Endodermal cell (in vitro differentiated cells): ENCODE measurements at regions not wholly inside any gene's neighbourhood (a gene's known extent, or its start where the extent isn't known, plus 50 kb on each side); places are given as distances from the start of the nearest gene placed in this dataset.
"Not testable (repeated sequence)": the region's sequence is repeated elsewhere in the genome, so short reads cannot be mapped to it uniquely, and the experiment has no call there.

Experiments
- DNase-seq: peaks from one replicate; pipeline ENCODE4 v3.0.0-alpha.2; 2017
- H3K27ac ChIP-seq: 2 replicates; pipeline ENCODE4 v1.5.1; 2013; ENCODE audit warnings: mild to moderate bottlenecking, low read depth, low read length, moderate library complexity
- H3K27me3 ChIP-seq: 2 replicates; pipeline ENCODE4 v1.6.1; 2013; ENCODE audit warnings: mild to moderate bottlenecking, low read length, moderate library complexity; ENCODE audit not compliant: insufficient read depth, control insufficient read depth, poor library complexity, severe bottlenecking
- H3K36me3 ChIP-seq: 2 replicates; pipeline ENCODE4 v1.7.0; 2013; ENCODE audit warnings: mild to moderate bottlenecking, low read length, moderate library complexity; ENCODE audit not compliant: control insufficient read depth, insufficient read depth
- H3K4me1 ChIP-seq: one replicate; pipeline ENCODE4 v1.7.0; 2013; ENCODE audit warnings: low read length; ENCODE audit not compliant: control insufficient read depth, insufficient read depth
- H3K4me3 ChIP-seq: 2 replicates; pipeline ENCODE4 v1.5.1; 2013; ENCODE audit warnings: mild to moderate bottlenecking, low read length, moderate library complexity
- H3K9ac ChIP-seq: 2 replicates; pipeline ENCODE4 v1.6.1; 2013; ENCODE audit warnings: mild to moderate bottlenecking, low read length, moderate library complexity; ENCODE audit not compliant: poor library complexity, severe bottlenecking; ENCODE audit errors: extremely low read depth
- H3K9me3 ChIP-seq: 2 replicates; pipeline ENCODE4 v1.6.1; 2013; ENCODE audit warnings: mild to moderate bottlenecking, low read length, moderate library complexity; ENCODE audit not compliant: control insufficient read depth
- H3K27ac Mint-ChIP-seq: 2 replicates; pipeline ENCODE4 v1.8.0; 2020; ENCODE audit warnings: mixed read lengths
- H3K27me3 Mint-ChIP-seq: 2 replicates; pipeline ENCODE4 v1.8.0; 2021; ENCODE audit warnings: mild to moderate bottlenecking, mixed read lengths; ENCODE audit not compliant: insufficient read depth
- H3K36me3 Mint-ChIP-seq: 2 replicates; pipeline ENCODE4 v1.8.0; 2020; ENCODE audit warnings: low read depth, mixed read lengths
- H3K4me1 Mint-ChIP-seq: 2 replicates; pipeline ENCODE4 v1.8.0; 2020; ENCODE audit warnings: mixed read lengths
- H3K4me3 Mint-ChIP-seq: 2 replicates; pipeline ENCODE4 v1.8.0; 2020; ENCODE audit warnings: mild to moderate bottlenecking, moderate library complexity, mixed read lengths
- H3K9me3 Mint-ChIP-seq: 2 replicates; pipeline ENCODE4 v1.8.0; 2020; ENCODE audit warnings: mild to moderate bottlenecking, mixed read lengths
- whole genome bisulfite sequencing, 2 experiments: methylation state at CpG; one replicate each; pipeline versions ENCODE4 v1.1.5 to v1.1.7; 2013; ENCODE audit warnings: missing lambda C conversion rate in 2 of 2, mixed read lengths in 1 of 2; ENCODE audit not compliant: insufficient coverage in 1 of 2, insufficient read length in 1 of 2; 5-methylcytosine and 5-hydroxymethylcytosine counted together
- TF ChIP-seq, protein P1 (sequence below): fragments of 200-600 bp; sonication (generic); conservative IDR thresholded peaks from 2 replicates; pipeline ENCODE4 v1.5.0; 2021; ENCODE audit warnings: antibody characterized with exemption, mild to moderate bottlenecking

GRCh38 chrX:76774912-76775311 is 347.4 kb downstream of the MAGEE1 start:
- not testable (repeated sequence) for H3K27ac ChIP-seq, H3K4me1 Mint-ChIP-seq, H3K9me3 ChIP-seq, H3K27ac Mint-ChIP-seq, H3K36me3 ChIP-seq, H3K9ac ChIP-seq, H3K27me3 ChIP-seq, H3K4me3 ChIP-seq, H3K36me3 Mint-ChIP-seq, DNase-seq, H3K27me3 Mint-ChIP-seq, H3K4me3 Mint-ChIP-seq, H3K4me1 ChIP-seq
- H3K9me3 Mint-ChIP-seq, result peaks cover 76% of the 10 kb centered on the region
- WGBS, 2 experiments, result 71% methylated on average over 3 of the region's 3 CpGs; no CpG with 5 or more reads in 1 of the 2 experiments

GRCh38 chrX:76796311-76796710 is 368.8 kb downstream of the MAGEE1 start:
- H3K9me3 Mint-ChIP-seq, result peaks cover 71% of the 10 kb centered on the region

DNA sequence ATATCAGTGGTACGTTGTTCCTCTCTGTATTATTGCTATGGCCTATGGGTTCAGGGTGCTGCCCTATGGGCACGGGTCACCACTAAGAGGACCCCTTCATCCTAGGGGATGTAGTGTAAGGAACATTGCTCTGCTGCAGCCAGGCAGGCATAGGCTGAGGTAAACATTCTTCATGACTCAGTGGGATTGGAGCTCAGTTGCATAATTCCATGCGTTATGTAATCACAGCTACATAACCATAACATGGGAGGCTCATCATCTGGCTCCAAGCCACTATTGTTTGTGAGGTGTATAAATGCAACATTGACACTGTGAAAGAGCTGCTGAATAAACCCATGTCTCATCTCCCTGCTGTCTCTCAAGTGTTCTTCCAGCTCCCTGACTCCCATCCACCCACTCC is 375.2 kb downstream of the MAGEE1 start:
- Mint-ChIP-seq H3K9me3 (peaks cover 59% of the 10 kb centered on the region), H3K27me3 (no peaks in the 10 kb centered on the region)
- TF ChIP-seq, protein P1, sequence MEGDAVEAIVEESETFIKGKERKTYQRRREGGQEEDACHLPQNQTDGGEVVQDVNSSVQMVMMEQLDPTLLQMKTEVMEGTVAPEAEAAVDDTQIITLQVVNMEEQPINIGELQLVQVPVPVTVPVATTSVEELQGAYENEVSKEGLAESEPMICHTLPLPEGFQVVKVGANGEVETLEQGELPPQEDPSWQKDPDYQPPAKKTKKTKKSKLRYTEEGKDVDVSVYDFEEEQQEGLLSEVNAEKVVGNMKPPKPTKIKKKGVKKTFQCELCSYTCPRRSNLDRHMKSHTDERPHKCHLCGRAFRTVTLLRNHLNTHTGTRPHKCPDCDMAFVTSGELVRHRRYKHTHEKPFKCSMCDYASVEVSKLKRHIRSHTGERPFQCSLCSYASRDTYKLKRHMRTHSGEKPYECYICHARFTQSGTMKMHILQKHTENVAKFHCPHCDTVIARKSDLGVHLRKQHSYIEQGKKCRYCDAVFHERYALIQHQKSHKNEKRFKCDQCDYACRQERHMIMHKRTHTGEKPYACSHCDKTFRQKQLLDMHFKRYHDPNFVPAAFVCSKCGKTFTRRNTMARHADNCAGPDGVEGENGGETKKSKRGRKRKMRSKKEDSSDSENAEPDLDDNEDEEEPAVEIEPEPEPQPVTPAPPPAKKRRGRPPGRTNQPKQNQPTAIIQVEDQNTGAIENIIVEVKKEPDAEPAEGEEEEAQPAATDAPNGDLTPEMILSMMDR, result no peak

More at GRCh38 chrX:76796311-76796710, 368.8 kb downstream of the MAGEE1 start:
- Histone ChIP-seq H3K27me3 (no peaks in the 10 kb centered on the region), H3K4me3 (no peak overlapping the region), H3K9ac (no peak overlapping the region), H3K4me1 (no peaks in the 10 kb centered on the region), H3K36me3 (no peaks in the 10 kb centered on the region), H3K27ac (no peak overlapping the region), H3K9me3 (no peaks in the 10 kb centered on the region)
- Mint-ChIP-seq H3K4me3 (no peak overlapping the region), H3K27ac (no peak overlapping the region), H3K27me3 (no peaks in the 10 kb centered on the region), H3K4me1 (no peaks in the 10 kb centered on the region), H3K36me3 (no peaks in the 10 kb centered on the region)
- no peak for DNase-seq
- 85% methylated on average over 2 of the region's 2 CpGs; no CpG with 5 or more reads in 1 of the 2 experiments for WGBS, 2 experiments
- TF ChIP-seq, protein P1, result no peak

GRCh38 chrX:76815754-76816153 is 388.2 kb downstream of the MAGEE1 start:
- Histone ChIP-seq H3K9ac (no peak overlapping the region), H3K9me3 (no peaks in the 10 kb centered on the region), H3K4me3 (no peak overlapping the region), H3K27me3 (no peaks in the 10 kb centered on the region), H3K4me1 (no peaks in the 10 kb centered on the region), H3K27ac (no peak overlapping the region), H3K36me3 (no peaks in the 10 kb centered on the region)
- Mint-ChIP-seq H3K27ac (no peak overlapping the region), H3K4me3 (no peak overlapping the region), H3K27me3 (no peaks in the 10 kb centered on the region), H3K4me1 (no peaks in the 10 kb centered on the region), H3K36me3 (no peaks in the 10 kb centered on the region), H3K9me3 (peaks cover 31% of the 10 kb centered on the region)
- DNase-seq, result no peak
- TF ChIP-seq, protein P1, result no peak
- 83% methylated on average over 1 of the region's 3 CpGs; no CpG with 5 or more reads in 1 of the 2 experiments for WGBS, 2 experiments

More for the DNA sequence above, 375.2 kb downstream of the MAGEE1 start:
- Histone ChIP-seq H3K4me1 (no peaks in the 10 kb centered on the region), H3K9me3 (no peaks in the 10 kb centered on the region), H3K9ac (no peak overlapping the region), H3K4me3 (no peak overlapping the region), H3K36me3 (no peaks in the 10 kb centered on the region), H3K27me3 (no peaks in the 10 kb centered on the region), H3K27ac (no peak overlapping the region)
- WGBS, 2 experiments, result 94% methylated on average over 3 of the region's 3 CpGs; no CpG with 5 or more reads in 1 of the 2 experiments
- H3K4me1 Mint-ChIP-seq, result no peaks in the 10 kb centered on the region
- H3K27ac Mint-ChIP-seq, result no peak overlapping the region
- no peaks in the 10 kb centered on the region for H3K36me3 Mint-ChIP-seq
- no peak overlapping the region for H3K4me3 Mint-ChIP-seq
- no peak for DNase-seq

DNA sequence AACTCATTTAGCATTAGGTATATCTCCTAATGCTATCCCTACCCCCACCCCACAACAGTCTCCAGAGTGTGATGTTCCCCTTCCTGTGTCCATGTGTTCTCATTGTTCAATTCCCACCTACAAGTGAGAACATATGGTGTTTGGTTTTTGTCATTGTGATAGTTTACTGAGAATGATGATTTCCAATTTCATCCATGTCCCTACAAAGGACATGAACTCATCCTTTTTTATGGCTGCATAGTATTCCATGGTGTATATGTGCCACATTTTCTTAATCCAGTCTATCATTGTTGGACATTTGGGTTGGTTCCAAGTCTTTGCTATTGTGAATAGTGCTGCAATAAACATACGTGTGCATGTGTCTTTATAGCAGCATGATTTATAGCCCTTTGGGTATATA is 389.8 kb downstream of the MAGEE1 start:
- H3K9me3 Mint-ChIP-seq, result peaks cover 35% of the 10 kb centered on the region
- not testable (repeated sequence) for H3K27me3 Mint-ChIP-seq, H3K9ac ChIP-seq, H3K4me1 Mint-ChIP-seq, H3K36me3 Mint-ChIP-seq, H3K27ac ChIP-seq, H3K4me3 Mint-ChIP-seq, H3K9me3 ChIP-seq, H3K4me1 ChIP-seq, H3K4me3 ChIP-seq, DNase-seq, H3K27ac Mint-ChIP-seq, H3K36me3 ChIP-seq, H3K27me3 ChIP-seq
- no CpG with 5 or more reads among the region's 1 CpG for WGBS, 2 experiments
